SK-N-SH (cell line): ENCODE measurements at regions not wholly inside any gene's neighbourhood (a gene's known extent, or its start where the extent isn't known, plus 50 kb on each side); places are given as distances from the start of the nearest gene placed in this dataset.

Experiments used
- CTCF ChIA-PET: fragments of 300-600, 350-600 bp; formaldehyde crosslinking; extraction: SDS; loops from one replicate; lab custom pipeline; 2021; lab: Yijun Ruan, JAX
- POLR2A ChIA-PET: fragments of 350-600 bp; sonication (Branson Sonifier 250); formaldehyde crosslinking; extraction: SDS; loops from one replicate; lab custom pipeline; 2020; ENCODE audit warnings: antibody characterized with exemption, inconsistent platforms; lab: Yijun Ruan, JAX
- DNase-seq: peaks from one replicate; pipeline ENCODE4 v3.0.0; 2012
- H2AFZ ChIP-seq: fragments of 200-600 bp; sonication (generic); 2 replicates; pipeline ENCODE4 v1.8.1; 2016; ENCODE audit warnings: antibody characterized with exemption, mild to moderate bottlenecking, low read depth
- H3F3A ChIP-seq: fragments of 200-600 bp; sonication (generic); replicated peaks from 2 replicates; pipeline ENCODE3; 2016; ENCODE audit warnings: antibody characterized with exemption, mild to moderate bottlenecking; ENCODE audit not compliant: insufficient read depth
- H3K27ac ChIP-seq, 2 experiments: fragments of 200-500 bp in 1 of 2; fragments of 200-600 bp in 1 of 2; sonication (Bioruptor generic) in 1 of 2; sonication (generic), shearing (Covaris generic) in 1 of 2; 2 replicates each; pipeline versions ENCODE4 v1.5.1 to v1.6.1; 2014 to 2016; ENCODE audit warnings: low read depth in 2 of 2, inconsistent platforms in 1 of 2, low read length in 1 of 2, mild to moderate bottlenecking in 1 of 2, mixed read lengths in 1 of 2
- H3K27me3 ChIP-seq: fragments of 200-600 bp; sonication (generic), shearing (Covaris generic); 2 replicates; pipeline ENCODE4 v1.6.1; 2016; ENCODE audit warnings: mixed run types; ENCODE audit not compliant: insufficient read depth
- H3K36me3 ChIP-seq, 2 experiments: fragments of 200-500 bp in 1 of 2; fragments of 200-600 bp in 1 of 2; sonication (Bioruptor generic) in 1 of 2; sonication (generic) in 1 of 2; replicated peaks in 1 of 2; 2 replicates each; pipeline versions ENCODE3 to v1.5.1; 2014 to 2016; ENCODE audit warnings: low read length in 1 of 2, mild to moderate bottlenecking in 1 of 2; ENCODE audit not compliant: insufficient read depth in 2 of 2, control insufficient read depth in 1 of 2
- H3K4me1 ChIP-seq, 2 experiments: fragments of 200-500 bp in 1 of 2; fragments of 200-600 bp in 1 of 2; sonication (Bioruptor generic) in 1 of 2; sonication (generic), shearing (Covaris generic) in 1 of 2; 2 replicates each; pipeline versions ENCODE4 v1.5.1 to v1.6.1; 2014 to 2016; ENCODE audit warnings: low read depth in 1 of 2, low read length in 1 of 2, mixed run types in 1 of 2; ENCODE audit not compliant: insufficient read depth in 2 of 2, control insufficient read depth in 1 of 2
- H3K4me2 ChIP-seq: fragments of 200-600 bp; sonication (generic), shearing (Covaris generic); 2 replicates; pipeline ENCODE4 v1.6.1; 2017; ENCODE audit warnings: mixed run types
- H3K4me3 ChIP-seq, 2 experiments: fragments of 200-500 bp in 1 of 2; fragments of 200-600 bp in 1 of 2; sonication (Bioruptor generic) in 1 of 2; sonication (generic), shearing (Covaris generic) in 1 of 2; 2 replicates each; pipeline versions ENCODE4 v1.5.1 to v1.8.1; 2014 to 2016; ENCODE audit warnings: low read depth in 2 of 2, inconsistent platforms in 1 of 2, low read length in 1 of 2, mild to moderate bottlenecking in 1 of 2, mixed read lengths in 1 of 2, moderate library complexity in 1 of 2
- H3K79me2 ChIP-seq: fragments of 200-600 bp; sonication (generic); 2 replicates; pipeline ENCODE4 v1.8.1; 2017; ENCODE audit warnings: mild to moderate bottlenecking; ENCODE audit not compliant: insufficient read depth
- H3K9ac ChIP-seq: fragments of 200-600 bp; sonication (generic); 2 replicates; pipeline ENCODE4 v1.6.1; 2017; ENCODE audit warnings: mixed run types
- H3K9me2 ChIP-seq: fragments of 200-600 bp; sonication (generic); 2 replicates; pipeline ENCODE4 v1.6.1; 2017; ENCODE audit warnings: mixed run types
- H3K9me3 ChIP-seq: fragments of 200-600 bp; sonication (generic); 2 replicates; pipeline ENCODE4 v1.6.1; 2017; ENCODE audit warnings: mixed run types, mild to moderate bottlenecking, moderate library complexity
- H4K20me1 ChIP-seq: fragments of 200-600 bp; sonication (generic); 2 replicates; pipeline ENCODE4 v1.6.1; 2017; ENCODE audit warnings: mild to moderate bottlenecking, mixed run types; ENCODE audit not compliant: insufficient read depth
- FOXJ3 ChIP-seq: sonication (generic); formaldehyde crosslinking; IDR thresholded peaks from 2 replicates; pipeline ENCODE4 v1.5.1; 2020; ENCODE audit warnings: mild to moderate bottlenecking, missing genetic modification reagents
- GATA2 ChIP-seq: sonication (generic); formaldehyde crosslinking; IDR thresholded peaks from 2 replicates; pipeline ENCODE4 v1.5.0; 2020; ENCODE audit warnings: mild to moderate bottlenecking, missing genetic modification reagents
- JUND ChIP-seq: IDR thresholded peaks from 2 replicates; pipeline ENCODE4 v1.4.0; 2012
- MXI1 ChIP-seq: IDR thresholded peaks from 2 replicates; pipeline ENCODE4 v1.6.1; 2012; ENCODE audit warnings: mild to moderate bottlenecking, low read depth, low read length, improper control_type of control experiment
- POLR2AphosphoS5 ChIP-seq: IDR thresholded peaks from 2 replicates; pipeline ENCODE4 v1.6.1; 2012; ENCODE audit warnings: low read depth, low read length
- RCOR1 ChIP-seq: fragments of 150-350 bp; IDR thresholded peaks from 2 replicates; pipeline ENCODE4 v1.6.1; 2017; ENCODE audit warnings: antibody characterized with exemption, low read length
- REST ChIP-seq: IDR thresholded peaks from 2 replicates; pipeline ENCODE4 v1.6.1; 2012; ENCODE audit warnings: mild to moderate bottlenecking, low read depth, low read length, moderate library complexity
- RXRA ChIP-seq: IDR thresholded peaks from 2 replicates; pipeline ENCODE4 v1.4.0; 2012; ENCODE audit warnings: low read depth, mild to moderate bottlenecking, borderline replicate concordance
- WGBS: methylation state at CpG from one replicate; pipeline ENCODE4 v1.1.6; 2017; ENCODE audit warnings: low lambda C conversion rate; 5-methylcytosine and 5-hydroxymethylcytosine counted together

- Histone ChIP-seq H3F3A (no peaks in the 10 kb centered on the region), H3K4me1 (peaks cover 0 to 4% of the 10 kb centered on the region in 2 experiments; a peak in 2 of 4 replicates), H3K36me3 (no peaks in the 10 kb centered on the region), H2AFZ (no peak overlapping the region), H4K20me1 (no peaks in the 10 kb centered on the region), H3K4me2 (no peak overlapping the region), H3K9ac (no peak overlapping the region), H3K9me3 (no peaks in the 10 kb centered on the region), H3K9me2 (no peaks in the 10 kb centered on the region), H3K4me3 (no peak overlapping the region), H3K27ac (no peak overlapping the region), H3K27me3 (no peaks in the 10 kb centered on the region), H3K79me2 (no peaks in the 10 kb centered on the region)
- 49% methylated on average over 5 of the region's 5 CpGs for WGBS
- ChIA-PET POLR2A (no interaction called here), CTCF (no interaction called here)
- no peak for DNase-seq
- TF ChIP-seq FOXJ3 (CRISPR knock-in tag) (no peak), RXRA (no peak), POLR2AphosphoS5 (no peak), RCOR1 (no peak), JUND (no peak)
Observed at GRCh38 chr7:136174477-136175125, 197.4 kb upstream of the MTPN start.

GRCh38 chr7:136173874-136174273 is 196.7 kb upstream of the MTPN start:
- Histone ChIP-seq H3K27me3 (no peaks in the 10 kb centered on the region), H3K36me3 (no peaks in the 10 kb centered on the region), H3K9ac (no peak overlapping the region), H3K9me3 (no peaks in the 10 kb centered on the region), H3K4me2 (no peak overlapping the region), H3K27ac (no peak overlapping the region), H3K9me2 (no peaks in the 10 kb centered on the region), H2AFZ (no peak overlapping the region), H4K20me1 (no peaks in the 10 kb centered on the region), H3K4me3 (no peak overlapping the region), H3K4me1 (no peaks in the 10 kb centered on the region; a peak in 1 of 4 replicates), H3K79me2 (no peaks in the 10 kb centered on the region), H3F3A (no peaks in the 10 kb centered on the region)
- ChIA-PET CTCF (interaction anchor here (1.0 kb wide), 1 partner anchor 59 kb away, joined by 3 read pairs; no protein-coding TSS in a partner anchor), POLR2A (no interaction called here)
- TF ChIP-seq REST (no peak), JUND (no peak), GATA2 (CRISPR knock-in tag) (no peak), MXI1 (no peak)
- no peak for DNase-seq
- WGBS = 56% methylated on average over 5 of the region's 5 CpGs
